NCI-H1092 treated with DMSO at 0.1 percent for 48 hours (cell line): ENCODE measurements at regions not wholly inside any gene's neighbourhood (a gene's known extent, or its start where the extent isn't known, plus 50 kb on each side); places are given as distances from the start of the nearest gene placed in this dataset.
"Not testable (repeated sequence)": the region's sequence is repeated elsewhere in the genome, so short reads cannot be mapped to it uniquely, and the experiment has no call there.

ENCODE experiments used
- DNase-seq: peaks from one replicate; lab custom pipeline; 2025; lab: John Stamatoyannopoulos, UW

GRCh38 chr9:129545876-129546275 lies 75.0 kb downstream of the C9orf50 start:
- not testable (repeated sequence) for DNase-seq

DNA sequence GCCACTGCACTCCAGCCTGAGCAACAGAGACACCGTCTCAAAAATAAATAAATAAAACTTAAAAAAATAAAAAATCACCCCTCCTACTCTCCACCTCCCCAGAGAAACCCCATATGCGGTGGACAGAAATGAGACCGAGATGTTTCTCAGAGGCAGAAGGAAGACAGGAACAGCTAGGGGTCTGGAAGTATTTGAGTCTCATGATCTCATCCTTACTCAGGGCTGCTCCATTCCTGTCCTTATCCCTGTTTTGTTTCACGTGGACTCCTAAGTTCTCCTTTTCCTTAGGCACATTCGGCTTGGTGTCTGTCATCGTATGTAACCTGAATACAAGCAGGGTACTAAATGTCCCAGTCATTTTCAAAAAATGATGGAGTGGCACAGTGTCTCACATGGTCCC lies 76.1 kb downstream of the C9orf50 start:
- DNase-seq = no peak

- DNase-seq = no peak
Measured at GRCh38 chr9:129542741-129543140, 78.2 kb downstream of the C9orf50 start.

DNA sequence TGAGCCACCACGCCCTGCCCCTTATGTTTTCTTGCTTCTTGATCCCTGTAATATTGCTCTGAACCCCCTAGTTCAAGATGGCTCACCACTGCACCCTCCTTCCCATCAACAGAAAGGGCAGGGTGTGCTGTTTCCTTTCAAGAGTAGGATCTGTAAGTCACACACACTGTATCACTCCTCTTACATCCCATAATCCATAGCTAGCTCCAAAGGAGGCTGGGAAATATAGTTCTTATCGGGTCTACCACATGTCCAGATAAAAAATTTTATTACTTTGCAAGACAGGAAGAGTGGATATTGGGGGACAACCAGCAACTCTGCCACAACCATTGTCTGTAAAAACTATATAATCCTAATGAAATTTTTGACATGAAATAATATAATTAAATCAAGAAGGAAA lies 79.6 kb downstream of the C9orf50 start:
- no peak for DNase-seq

GRCh38 chr9:129539446-129539845 lies 81.5 kb downstream of the C9orf50 start:
- no peak for DNase-seq

- not testable (repeated sequence) for DNase-seq
Measured at GRCh38 chr9:129531860-129532402, 89.0 kb downstream of the C9orf50 start.

DNA sequence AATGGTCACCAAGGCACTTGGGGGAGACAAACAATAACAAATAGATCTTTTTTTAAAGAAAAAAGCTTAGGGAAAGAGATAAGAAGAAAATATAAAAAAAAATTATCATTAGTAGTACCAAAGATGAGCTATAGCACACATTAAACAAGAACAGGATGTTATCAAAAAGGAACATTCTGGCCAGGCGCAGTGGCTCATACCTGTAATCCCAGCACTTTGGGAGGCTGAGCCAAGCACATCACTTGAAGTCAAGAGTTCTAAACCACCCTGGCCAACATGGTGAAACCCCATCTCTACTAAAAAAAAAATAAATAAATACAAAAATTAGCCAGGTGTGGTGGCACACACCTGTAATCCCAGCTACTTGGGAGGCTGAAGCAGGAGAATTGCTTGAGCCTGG lies 92.9 kb downstream of the C9orf50 start:
- not testable (repeated sequence) for DNase-seq

GRCh38 chr9:129525656-129526196 lies 95.2 kb downstream of the C9orf50 start:
- DNase-seq = no peak

GRCh38 chr9:129524582-129525270 lies 96.2 kb downstream of the C9orf50 start:
- no peak for DNase-seq

DNA sequence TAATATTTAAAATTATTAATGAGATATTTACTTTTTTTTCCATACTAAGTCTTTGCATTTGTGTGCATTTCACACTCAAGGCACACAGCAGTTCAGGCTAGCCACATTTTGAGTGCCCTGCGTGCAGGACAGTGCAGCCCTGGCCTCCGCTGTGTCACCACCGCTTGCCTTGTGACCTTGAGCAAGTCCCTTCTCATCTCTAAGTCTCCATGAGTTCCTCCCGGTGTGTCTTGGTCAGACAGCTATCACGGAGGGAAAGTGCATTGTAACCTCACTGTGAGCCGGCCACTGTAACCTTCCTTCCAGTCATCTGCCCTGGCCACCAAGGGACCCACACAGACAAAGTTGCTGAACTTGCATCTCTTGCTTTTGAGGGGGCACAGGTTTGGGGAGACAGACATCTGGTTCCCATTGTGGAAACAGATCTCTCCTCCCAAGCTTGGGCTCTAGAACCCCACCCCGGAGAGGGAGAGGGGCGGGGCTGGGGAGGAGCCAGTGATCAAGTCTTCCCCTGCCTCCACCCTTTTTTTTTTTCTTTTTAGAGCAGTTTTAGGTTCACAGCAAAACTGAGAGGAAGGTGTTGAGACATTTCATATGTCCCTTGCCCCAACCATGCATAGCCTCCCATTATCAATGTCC lies 96.8 kb downstream of the C9orf50 start:
- DNase-seq = no peak

DNA sequence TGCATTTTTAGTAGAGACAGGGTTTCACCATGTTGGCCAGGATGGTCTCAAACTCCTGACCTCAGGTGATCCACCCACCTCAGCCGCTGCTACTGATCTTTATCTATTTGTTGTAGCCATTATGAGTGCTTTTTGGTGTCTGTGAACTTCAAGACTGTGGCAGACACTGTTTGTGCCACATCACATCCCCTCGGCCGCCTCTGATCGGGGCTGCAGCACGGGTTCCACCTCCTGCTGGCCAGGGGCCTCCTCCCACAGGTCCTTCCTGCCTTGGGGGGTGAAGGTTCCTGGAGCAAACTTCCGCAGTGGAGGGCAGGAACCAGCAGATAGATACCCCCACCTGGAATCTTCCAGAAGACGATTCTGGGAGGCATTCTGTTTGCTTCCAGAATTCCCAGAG lies 98.5 kb downstream of the C9orf50 start:
- no peak for DNase-seq

GRCh38 chr9:129520082-129520481 lies 100.8 kb downstream of the C9orf50 start:
- no peak for DNase-seq

DNA sequence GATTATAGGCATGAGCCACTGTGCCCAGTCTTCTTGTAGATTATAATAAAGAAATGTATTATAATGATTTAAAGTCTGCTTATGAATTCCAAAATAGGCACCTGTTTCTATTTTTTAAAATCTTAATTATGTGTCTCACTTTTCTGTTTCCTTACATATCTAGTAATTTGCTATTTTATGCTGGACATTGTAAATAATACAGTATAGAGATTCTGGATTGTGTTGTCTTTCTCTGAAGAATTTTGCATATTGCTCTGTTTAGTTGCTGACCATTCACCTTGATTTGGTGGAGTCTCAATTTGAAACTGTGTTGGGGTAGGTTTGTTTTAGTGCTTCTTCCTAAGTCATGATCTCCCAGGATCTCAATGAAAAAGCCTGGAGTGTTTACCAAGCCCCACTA lies 102.8 kb downstream of the C9orf50 start:
- no peak for DNase-seq

GRCh38 chr9:129517006-129517405 lies 103.9 kb downstream of the C9orf50 start:
- no peak for DNase-seq

GRCh38 chr9:129514891-129515290 lies 106.0 kb downstream of the C9orf50 start:
- no peak for DNase-seq

DNA sequence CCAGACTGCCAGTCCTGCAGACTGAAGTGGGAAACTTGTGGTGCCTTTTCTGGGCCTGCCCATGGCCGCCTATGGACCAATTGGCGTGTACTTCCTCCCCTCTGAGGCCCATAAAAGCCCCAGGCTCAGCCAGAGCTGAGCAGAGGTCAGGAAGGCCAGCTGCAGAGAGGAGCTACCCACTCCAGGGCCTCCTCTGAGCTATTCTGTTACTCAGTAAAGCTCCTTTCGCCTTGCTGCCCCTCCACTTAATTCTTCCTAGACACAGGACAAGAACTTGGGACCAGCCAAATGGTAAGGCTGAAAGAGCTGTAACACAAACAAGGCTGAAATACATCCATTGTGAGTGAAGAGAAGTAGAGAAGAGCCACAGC lies 106.4 kb downstream of the C9orf50 start:
- DNase-seq = no peak

GRCh38 chr9:129513856-129514496 lies 106.9 kb downstream of the C9orf50 start:
- DNase-seq = no peak

- no peak for DNase-seq
Measured at GRCh38 chr9:129513282-129513681, 107.6 kb downstream of the C9orf50 start.

GRCh38 chr9:129511285-129511900 lies 109.5 kb downstream of the C9orf50 start:
- no peak for DNase-seq

GRCh38 chr9:129509533-129509928 lies 111.4 kb downstream of the C9orf50 start:
- no peak for DNase-seq

DNA sequence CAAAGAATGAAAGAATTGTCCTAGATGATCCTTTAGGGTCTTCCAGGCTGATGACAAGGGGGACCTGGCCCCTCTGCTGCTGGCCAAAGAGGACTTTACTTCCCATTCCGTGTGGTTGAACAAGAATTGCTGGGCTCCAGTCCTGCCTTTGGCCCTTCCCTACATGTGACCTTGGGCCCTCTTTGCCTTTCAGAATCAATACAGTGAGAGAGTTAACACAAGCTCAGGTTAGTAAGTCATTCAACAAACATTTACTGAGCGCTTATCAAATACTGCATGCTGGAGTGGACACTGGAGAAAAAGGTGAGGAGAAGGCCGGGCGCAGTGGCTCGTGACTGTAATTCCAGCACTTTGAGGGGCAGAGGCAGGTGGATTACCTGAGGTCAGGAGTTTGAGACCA lies 113.1 kb downstream of the C9orf50 start:
- DNase-seq = no peak

- no peak for DNase-seq
Measured at GRCh38 chr9:129506892-129507291, 114.0 kb downstream of the C9orf50 start.
